ENCODE measurements at regions not wholly inside any gene's neighbourhood (a gene's known extent, or its start where the extent isn't known, plus 50 kb on each side); places are given as distances from the start of the nearest gene placed in this dataset.

GRCh38 chr1:195594773-195595172 is 1013.5 kb downstream of the KCNT2 start:
- no peak for TF ChIP-seq CTCF (IDR thresholded peaks at IDR 0.05 in 4 of 5, conservative IDR thresholded peaks at IDR 0.05 in 1 of 5)
- no peak for TF ChIP-seq POLR2A (IDR thresholded peaks at IDR 0.05)
- Histone ChIP-seq H3K27me3 (no peaks in the 10 kb centered on the region), H3K4me3 (no peak overlapping the region), H3K4me1 (no peaks in the 10 kb centered on the region), H3K27ac (no peak overlapping the region), H3K9me3 (no peaks in the 10 kb centered on the region), H3K36me3 (no peaks in the 10 kb centered on the region)
- in situ Hi-C loops (cut with MboI; ENCODE audit: low sequenced_read_pairs in 4 of 4) (no loop called here), intact Hi-C loops (cut with DNase I; ENCODE audit: low total_unique reads) (no loop called here)
- ATAC-seq (no peak), DNase-seq (no peak)

GRCh38 chr1:195594322-195594721 is 1013.9 kb downstream of the KCNT2 start:
- no peak for DNase-seq
- TF ChIP-seq CTCF (IDR thresholded peaks at IDR 0.05 in 4 of 5, conservative IDR thresholded peaks at IDR 0.05 in 1 of 5) (no peak), POLR2A (IDR thresholded peaks at IDR 0.05) (no peak)
- Histone ChIP-seq H3K4me3 (no peak overlapping the region), H3K9me3 (no peaks in the 10 kb centered on the region), H3K27ac (no peak overlapping the region), H3K27me3 (no peaks in the 10 kb centered on the region), H3K36me3 (no peaks in the 10 kb centered on the region), H3K4me1 (no peaks in the 10 kb centered on the region)
- no peak for ATAC-seq
- in situ Hi-C loops (cut with MboI; ENCODE audit: low sequenced_read_pairs in 4 of 4) (no loop called here), intact Hi-C loops (cut with DNase I; ENCODE audit: low total_unique reads) (no loop called here)

GRCh38 chr1:195591917-195592672 is 1016.1 kb downstream of the KCNT2 start:
- in situ Hi-C loops (cut with MboI; ENCODE audit: low sequenced_read_pairs in 4 of 4): no loop called here
- DNase-seq (no peak), ATAC-seq (no peak)
- Histone ChIP-seq H3K4me3 (no peak overlapping the region), H3K27ac (no peak overlapping the region), H3K9me3 (no peaks in the 10 kb centered on the region), H3K36me3 (no peaks in the 10 kb centered on the region), H3K4me1 (no peaks in the 10 kb centered on the region), H3K27me3 (no peaks in the 10 kb centered on the region)
- TF ChIP-seq CTCF (IDR thresholded peaks at IDR 0.05 in 4 of 5, conservative IDR thresholded peaks at IDR 0.05 in 1 of 5) (no peak), POLR2A (IDR thresholded peaks at IDR 0.05) (no peak)
- intact Hi-C loops (cut with DNase I; ENCODE audit: low total_unique reads): no loop called here

GRCh38 chr1:195590649-195591048 is 1017.6 kb downstream of the KCNT2 start:
- Histone ChIP-seq H3K4me1 (no peaks in the 10 kb centered on the region), H3K27me3 (no peaks in the 10 kb centered on the region), H3K9me3 (no peaks in the 10 kb centered on the region), H3K36me3 (no peaks in the 10 kb centered on the region), H3K4me3 (no peak overlapping the region), H3K27ac (no peak overlapping the region)
- ATAC-seq: no peak
- intact Hi-C loops (cut with DNase I; ENCODE audit: low total_unique reads) (no loop called here), in situ Hi-C loops (cut with MboI; ENCODE audit: low sequenced_read_pairs in 4 of 4) (no loop called here)
- DNase-seq: no peak
- TF ChIP-seq CTCF (IDR thresholded peaks at IDR 0.05 in 4 of 5, conservative IDR thresholded peaks at IDR 0.05 in 1 of 5): no peak
- no peak for TF ChIP-seq POLR2A (IDR thresholded peaks at IDR 0.05)
